ENCODE measurements at regions not wholly inside any gene's neighbourhood (a gene's known extent, or its start where the extent isn't known, plus 50 kb on each side); places are given as distances from the start of the nearest gene placed in this dataset.

DNA sequence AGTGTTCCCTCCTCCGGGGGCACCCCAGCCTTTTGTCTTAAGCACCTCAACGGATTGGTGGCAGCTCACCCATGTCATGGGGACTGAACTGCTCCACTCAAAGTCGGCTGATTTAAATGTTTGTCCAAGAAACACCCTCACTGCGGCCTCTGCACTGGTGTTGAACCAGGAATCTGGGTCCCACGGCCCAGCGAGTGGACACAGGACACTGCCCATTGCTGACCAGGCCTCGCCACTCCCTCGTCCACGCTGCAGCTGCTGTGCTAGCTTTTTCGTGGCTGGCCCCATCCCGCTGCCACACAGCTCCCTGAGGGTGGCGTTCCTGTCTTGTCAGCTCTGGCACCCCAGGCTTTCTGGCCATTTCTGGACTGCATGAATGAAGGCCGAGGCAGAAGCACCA is 646.2 kb downstream of the BRD1 start:
- H3K79me2 ChIP-seq (ENCODE audit: low read length): no peaks in the 10 kb centered on the region
- ChIA-PET CTCF (no interaction called here), POLR2A (ENCODE audit: unreplicated experiment) (no interaction called here)
- DNase-seq (no peak), ATAC-seq (no peak)
- BruUV-seq (replicated peaks): no TSS peak
- H4K20me1 ChIP-seq (ENCODE audit: low read length): no peaks in the 10 kb centered on the region
- H3K27ac ChIP-seq (ENCODE audit: low read length): no peak overlapping the region
- no peaks in the 10 kb centered on the region for H3K27me3 ChIP-seq (ENCODE audit: low read length)
- H3K4me1 ChIP-seq (ENCODE audit: insufficient read depth, low read length): no peaks in the 10 kb centered on the region
- no peak overlapping the region for H3K4me3 ChIP-seq (ENCODE audit: low read length)
- H3K4me2 ChIP-seq (ENCODE audit: low read length): no peak overlapping the region
- intact Hi-C loops (cut with micrococcal nuclease): no loop called here
- no peak overlapping the region for H2AFZ ChIP-seq (ENCODE audit: low read length)
- H3K9me3 ChIP-seq (ENCODE audit: low read length): no peaks in the 10 kb centered on the region
- TF ChIP-seq, protein P1, sequence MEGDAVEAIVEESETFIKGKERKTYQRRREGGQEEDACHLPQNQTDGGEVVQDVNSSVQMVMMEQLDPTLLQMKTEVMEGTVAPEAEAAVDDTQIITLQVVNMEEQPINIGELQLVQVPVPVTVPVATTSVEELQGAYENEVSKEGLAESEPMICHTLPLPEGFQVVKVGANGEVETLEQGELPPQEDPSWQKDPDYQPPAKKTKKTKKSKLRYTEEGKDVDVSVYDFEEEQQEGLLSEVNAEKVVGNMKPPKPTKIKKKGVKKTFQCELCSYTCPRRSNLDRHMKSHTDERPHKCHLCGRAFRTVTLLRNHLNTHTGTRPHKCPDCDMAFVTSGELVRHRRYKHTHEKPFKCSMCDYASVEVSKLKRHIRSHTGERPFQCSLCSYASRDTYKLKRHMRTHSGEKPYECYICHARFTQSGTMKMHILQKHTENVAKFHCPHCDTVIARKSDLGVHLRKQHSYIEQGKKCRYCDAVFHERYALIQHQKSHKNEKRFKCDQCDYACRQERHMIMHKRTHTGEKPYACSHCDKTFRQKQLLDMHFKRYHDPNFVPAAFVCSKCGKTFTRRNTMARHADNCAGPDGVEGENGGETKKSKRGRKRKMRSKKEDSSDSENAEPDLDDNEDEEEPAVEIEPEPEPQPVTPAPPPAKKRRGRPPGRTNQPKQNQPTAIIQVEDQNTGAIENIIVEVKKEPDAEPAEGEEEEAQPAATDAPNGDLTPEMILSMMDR (conservative IDR thresholded peaks at IDR 0.05; ENCODE audit: low read depth, low read length): no peak
- TF ChIP-seq EZH2 (IDR thresholded peaks at IDR 0.05; ENCODE audit: low read length, unreplicated experiment) (no peak), EZH2phosphoT487 (IDR thresholded peaks at IDR 0.05; ENCODE audit: borderline replicate concordance, low read length) (no peak)
- no peaks in the 10 kb centered on the region for H3K9me2 ChIP-seq (replicated peaks; ENCODE audit: low read length)
- H3F3A ChIP-seq (ENCODE audit: low read length, unreplicated experiment): no peaks in the 10 kb centered on the region
- H3K9ac ChIP-seq (ENCODE audit: low read length): no peak overlapping the region
- H3K36me3 ChIP-seq (ENCODE audit: low read depth, low read length): no peaks in the 10 kb centered on the region

DNA sequence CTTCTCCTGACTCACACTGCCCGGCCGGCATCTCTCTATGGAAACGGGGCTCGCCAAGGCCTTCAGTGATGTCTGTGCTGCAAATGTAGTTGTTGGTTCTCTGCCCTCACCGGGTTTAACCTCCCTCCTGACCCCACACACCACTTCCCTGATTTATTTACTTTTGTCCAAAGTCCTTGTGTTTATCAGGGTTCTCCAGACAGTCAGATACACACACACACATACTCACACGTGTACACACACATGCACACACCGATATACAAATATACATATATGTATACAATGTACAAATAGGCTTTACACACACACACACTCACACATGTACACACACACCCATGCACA is 647.0 kb downstream of the BRD1 start:
- no peaks in the 10 kb centered on the region for H4K20me1 ChIP-seq (ENCODE audit: low read length)
- no peaks in the 10 kb centered on the region for H3K79me2 ChIP-seq (ENCODE audit: low read length)
- no peak for DNase-seq
- H2AFZ ChIP-seq (ENCODE audit: low read length): no peak overlapping the region
- no peaks in the 10 kb centered on the region for H3F3A ChIP-seq (ENCODE audit: low read length, unreplicated experiment)
- no peak overlapping the region for H3K9ac ChIP-seq (ENCODE audit: low read length)
- TF ChIP-seq EZH2phosphoT487 (IDR thresholded peaks at IDR 0.05; ENCODE audit: borderline replicate concordance, low read length) (no peak), EZH2 (IDR thresholded peaks at IDR 0.05; ENCODE audit: low read length, unreplicated experiment) (no peak)
- TF ChIP-seq, protein P1 (conservative IDR thresholded peaks at IDR 0.05; ENCODE audit: low read depth, low read length): no peak
- H3K4me2 ChIP-seq (ENCODE audit: low read length): no peak overlapping the region
- no peak overlapping the region for H3K4me3 ChIP-seq (ENCODE audit: low read length)
- no TSS peak for BruUV-seq (replicated peaks)
- no peaks in the 10 kb centered on the region for H3K9me3 ChIP-seq (ENCODE audit: low read length)
- no peak for ATAC-seq
- H3K4me1 ChIP-seq (ENCODE audit: insufficient read depth, low read length): no peaks in the 10 kb centered on the region
- intact Hi-C loops (cut with micrococcal nuclease): no loop called here
- no peaks in the 10 kb centered on the region for H3K9me2 ChIP-seq (replicated peaks; ENCODE audit: low read length)
- H3K36me3 ChIP-seq (ENCODE audit: low read depth, low read length): no peaks in the 10 kb centered on the region
- CTCF ChIA-PET: no interaction called here
- POLR2A ChIA-PET (ENCODE audit: unreplicated experiment): no interaction called here
- no peaks in the 10 kb centered on the region for H3K27me3 ChIP-seq (ENCODE audit: low read length)
- no peak overlapping the region for H3K27ac ChIP-seq (ENCODE audit: low read length)

DNA sequence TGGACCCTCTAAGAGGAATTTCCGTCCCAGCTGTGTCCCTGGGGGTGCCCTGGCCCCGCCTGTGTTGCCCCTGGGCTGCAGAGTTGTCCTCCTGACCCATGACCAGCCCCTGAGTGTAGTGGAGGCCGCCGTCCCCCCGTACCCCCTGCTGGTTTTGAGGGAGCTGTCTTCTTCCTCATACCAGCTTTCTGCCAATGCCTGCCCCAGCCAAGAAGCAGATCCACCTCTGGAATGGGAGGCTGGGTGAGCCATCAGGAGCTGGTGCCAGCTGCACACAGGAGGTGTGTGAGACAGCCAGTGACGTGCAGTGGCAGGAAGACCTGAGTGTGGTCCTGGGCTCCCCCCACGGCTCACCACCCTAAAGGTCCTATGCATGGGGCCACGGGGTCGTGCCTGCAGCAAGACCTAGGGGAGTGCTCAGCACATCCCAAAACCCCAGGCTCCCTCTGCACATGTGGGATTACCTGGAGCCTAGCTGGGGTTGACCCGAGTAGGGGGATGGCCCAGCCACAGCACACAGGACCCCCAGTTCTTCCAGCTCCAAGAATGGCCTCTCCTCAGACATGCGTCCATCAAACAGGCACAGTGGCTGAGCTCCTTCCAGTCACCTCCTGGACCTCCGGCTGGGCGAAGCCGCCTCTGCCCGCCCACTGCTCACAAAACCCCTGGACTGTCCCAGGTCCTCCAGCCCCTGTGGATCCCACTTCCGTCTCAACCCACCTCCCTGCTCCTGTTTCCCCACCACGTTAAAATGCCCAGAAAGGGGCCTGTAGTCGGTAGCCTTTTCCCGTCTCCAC is 647.6 kb downstream of the BRD1 start:
- ATAC-seq (no peak), DNase-seq (no peak)
- Histone ChIP-seq H3K79me2 (ENCODE audit: low read length) (no peaks in the 10 kb centered on the region), H3K9me3 (ENCODE audit: low read length) (no peaks in the 10 kb centered on the region), H3K36me3 (ENCODE audit: low read depth, low read length) (no peaks in the 10 kb centered on the region), H4K20me1 (ENCODE audit: low read length) (no peaks in the 10 kb centered on the region), H2AFZ (ENCODE audit: low read length) (no peak overlapping the region), H3K9me2 (replicated peaks; ENCODE audit: low read length) (no peaks in the 10 kb centered on the region), H3K4me3 (ENCODE audit: low read length) (no peak overlapping the region), H3K9ac (ENCODE audit: low read length) (no peak overlapping the region), H3K27ac (ENCODE audit: low read length) (no peak overlapping the region), H3K4me1 (ENCODE audit: insufficient read depth, low read length) (no peaks in the 10 kb centered on the region), H3K4me2 (ENCODE audit: low read length) (no peak overlapping the region), H3F3A (ENCODE audit: low read length, unreplicated experiment) (no peaks in the 10 kb centered on the region), H3K27me3 (ENCODE audit: low read length) (no peaks in the 10 kb centered on the region)
- POLR2A ChIA-PET (ENCODE audit: unreplicated experiment): no interaction called here
- CTCF ChIA-PET: no interaction called here
- intact Hi-C loops (cut with micrococcal nuclease): no loop called here
- TF ChIP-seq, protein P1 (conservative IDR thresholded peaks at IDR 0.05; ENCODE audit: low read depth, low read length): no peak
- no peak for TF ChIP-seq EZH2 (IDR thresholded peaks at IDR 0.05; ENCODE audit: low read length, unreplicated experiment)
- TF ChIP-seq EZH2phosphoT487 (IDR thresholded peaks at IDR 0.05; ENCODE audit: borderline replicate concordance, low read length): no peak
- BruUV-seq (replicated peaks): no TSS peak

Measured in PC-3 (cell line).